Muscle layer of colon (tissue), 2 donors: ENCODE measurements at regions not wholly inside any gene's neighbourhood (a gene's known extent, or its start where the extent isn't known, plus 50 kb on each side); places are given as distances from the start of the nearest gene placed in this dataset.
"Not testable (repeated sequence)": the region's sequence is repeated elsewhere in the genome, so short reads cannot be mapped to it uniquely, and the experiment has no call there.

ENCODE experiments used
- H3K27ac ChIP-seq: one replicate; pipeline ENCODE4 v1.7.0; 2013; ENCODE audit warnings: low read depth, mild to moderate bottlenecking, low read length, moderate library complexity
- H3K27me3 ChIP-seq, 2 donors: one replicate each; pipeline ENCODE4 v1.7.0; 2013; ENCODE audit warnings: low read length in 2 of 2, mild to moderate bottlenecking in 2 of 2; ENCODE audit not compliant: insufficient read depth in 2 of 2, control insufficient read depth in 1 of 2
- H3K36me3 ChIP-seq: one replicate; pipeline ENCODE4 v1.7.0; 2013; ENCODE audit warnings: mild to moderate bottlenecking, low read length; ENCODE audit not compliant: insufficient read depth
- H3K4me1 ChIP-seq: one replicate; pipeline ENCODE4 v1.7.0; 2013; ENCODE audit warnings: mild to moderate bottlenecking, low read length; ENCODE audit not compliant: insufficient read depth
- H3K4me3 ChIP-seq, 2 donors: one replicate each; pipeline ENCODE4 v1.7.0; 2013; ENCODE audit warnings: low read length in 2 of 2, low read depth in 1 of 2, mild to moderate bottlenecking in 1 of 2, moderate library complexity in 1 of 2
- H3K9ac ChIP-seq: one replicate; pipeline ENCODE4 v1.7.0; 2013; ENCODE audit warnings: low read length
- H3K9me3 ChIP-seq: one replicate; pipeline ENCODE4 v1.7.0; 2013; ENCODE audit warnings: mild to moderate bottlenecking, low read length
- donor health status: abdominal sarcoma.
- donor health status: Adenocarcinoma of cecum.

GRCh38 chr2:87280596-87281355, 259.1 kb upstream of the PLGLB1 start:
- not testable (repeated sequence) for H3K27ac ChIP-seq, H3K9ac ChIP-seq, H3K27me3 ChIP-seq, H3K9me3 ChIP-seq, H3K36me3 ChIP-seq, H3K4me3 ChIP-seq, H3K4me1 ChIP-seq

DNA sequence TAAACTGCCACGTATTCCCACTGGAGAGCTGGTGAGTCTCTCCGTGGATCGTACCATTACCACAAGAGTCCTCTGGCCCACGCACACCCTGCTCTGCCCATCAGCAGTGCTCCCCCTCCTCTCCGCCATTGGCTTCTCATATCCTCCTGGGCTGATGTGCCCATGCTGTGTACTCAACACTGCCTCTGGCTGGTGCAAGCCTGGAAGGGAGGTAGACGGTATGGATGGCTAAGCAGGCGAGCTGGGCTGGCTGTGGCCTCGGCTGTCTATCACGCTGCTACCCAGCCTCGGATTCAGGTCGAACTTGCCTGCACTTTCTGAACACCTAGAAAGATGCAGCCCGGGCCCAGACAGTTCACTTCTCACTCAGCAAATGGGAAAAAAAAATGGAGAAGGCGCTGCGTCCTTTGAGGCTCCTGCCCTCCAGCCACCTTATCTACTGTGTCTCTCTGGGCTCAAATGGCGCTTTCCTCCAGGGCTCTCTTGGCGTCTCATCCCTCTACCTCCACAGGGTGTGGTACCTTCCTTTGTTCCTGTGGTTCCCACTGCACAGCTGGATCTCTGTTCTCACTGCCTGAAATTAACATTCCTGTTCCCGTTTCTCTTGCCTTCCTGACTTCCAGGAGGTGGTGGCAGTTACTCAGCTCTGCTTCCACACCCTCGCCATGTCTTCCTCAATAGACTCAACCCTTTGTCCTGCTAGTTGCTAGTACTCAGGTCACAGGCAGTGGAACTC, 262.3 kb upstream of the PLGLB1 start:
- not testable (repeated sequence) for H3K4me1 ChIP-seq, H3K27me3 ChIP-seq, H3K9ac ChIP-seq, H3K36me3 ChIP-seq, H3K27ac ChIP-seq, H3K9me3 ChIP-seq, H3K4me3 ChIP-seq

DNA sequence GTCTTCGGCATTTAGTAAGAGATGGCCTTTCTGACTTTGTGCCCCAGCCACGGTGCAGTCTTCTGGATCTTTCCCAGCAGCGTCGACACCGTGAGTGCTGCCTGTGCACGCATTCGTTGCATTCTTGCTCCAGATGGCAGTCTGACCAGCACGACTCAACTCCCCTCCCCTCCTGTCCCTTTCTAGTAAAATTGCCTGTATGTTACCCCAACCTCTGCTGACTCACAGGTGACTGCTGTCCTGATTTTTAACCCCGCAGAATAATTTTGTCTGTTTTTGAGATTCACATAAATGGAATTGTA, 262.8 kb upstream of the PLGLB1 start:
- H3K9ac ChIP-seq, H3K27ac ChIP-seq, H3K4me3 ChIP-seq, H3K9me3 ChIP-seq, H3K4me1 ChIP-seq, H3K36me3 ChIP-seq, H3K27me3 ChIP-seq: not testable (repeated sequence)

GRCh38 chr2:87285139-87285538, 263.5 kb upstream of the PLGLB1 start:
- not testable (repeated sequence) for H3K4me3 ChIP-seq, H3K4me1 ChIP-seq, H3K27ac ChIP-seq, H3K36me3 ChIP-seq, H3K9ac ChIP-seq, H3K27me3 ChIP-seq, H3K9me3 ChIP-seq

- not testable (repeated sequence) for H3K27me3 ChIP-seq, H3K9ac ChIP-seq, H3K4me3 ChIP-seq
Observed at GRCh38 chr2:87290566-87291307, 269.1 kb upstream of the PLGLB1 start.

DNA sequence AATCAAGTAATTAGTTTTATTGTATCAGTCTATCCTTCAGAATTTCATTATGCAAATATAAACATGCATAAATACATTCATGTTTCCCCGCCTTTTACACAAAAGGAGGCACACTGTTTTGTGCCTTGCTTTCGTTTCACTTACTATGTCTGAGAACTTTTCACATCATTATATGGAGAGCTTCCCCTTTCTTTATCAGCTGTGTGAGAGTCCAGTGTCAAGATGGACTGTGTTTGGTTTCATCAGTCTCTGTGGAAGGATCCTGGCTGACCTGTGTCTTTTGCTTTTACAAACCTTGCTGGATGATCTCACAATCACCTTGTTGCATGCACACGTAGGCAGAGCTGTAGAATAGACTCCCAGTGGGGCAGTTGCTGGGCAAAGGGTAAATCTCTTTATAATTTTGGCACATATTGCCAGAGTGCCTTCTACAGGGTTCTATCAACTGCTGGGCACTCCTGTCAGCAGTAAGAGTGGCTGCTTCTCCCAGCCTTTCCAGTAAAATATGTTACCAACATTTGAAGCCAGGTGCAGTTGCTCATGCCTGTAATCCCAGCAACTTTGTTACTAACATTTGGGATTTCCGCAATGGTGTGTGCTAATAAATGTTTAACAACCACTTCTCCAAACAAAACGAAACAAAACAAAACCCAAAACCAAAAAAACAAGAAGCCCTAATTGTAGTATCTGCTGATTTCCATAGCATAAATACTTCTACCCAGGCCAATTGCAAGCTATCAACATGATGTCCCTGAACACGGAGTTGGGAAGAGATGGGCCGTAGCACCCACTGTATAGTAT, 270.0 kb upstream of the PLGLB1 start:
- H3K4me3 ChIP-seq, H3K9ac ChIP-seq, H3K9me3 ChIP-seq, H3K36me3 ChIP-seq, H3K27ac ChIP-seq, H3K4me1 ChIP-seq, H3K27me3 ChIP-seq: not testable (repeated sequence)

More at GRCh38 chr2:87290566-87291307, 269.1 kb upstream of the PLGLB1 start:
- H3K9me3 ChIP-seq, H3K4me1 ChIP-seq, H3K36me3 ChIP-seq, H3K27ac ChIP-seq: not testable (repeated sequence)

DNA sequence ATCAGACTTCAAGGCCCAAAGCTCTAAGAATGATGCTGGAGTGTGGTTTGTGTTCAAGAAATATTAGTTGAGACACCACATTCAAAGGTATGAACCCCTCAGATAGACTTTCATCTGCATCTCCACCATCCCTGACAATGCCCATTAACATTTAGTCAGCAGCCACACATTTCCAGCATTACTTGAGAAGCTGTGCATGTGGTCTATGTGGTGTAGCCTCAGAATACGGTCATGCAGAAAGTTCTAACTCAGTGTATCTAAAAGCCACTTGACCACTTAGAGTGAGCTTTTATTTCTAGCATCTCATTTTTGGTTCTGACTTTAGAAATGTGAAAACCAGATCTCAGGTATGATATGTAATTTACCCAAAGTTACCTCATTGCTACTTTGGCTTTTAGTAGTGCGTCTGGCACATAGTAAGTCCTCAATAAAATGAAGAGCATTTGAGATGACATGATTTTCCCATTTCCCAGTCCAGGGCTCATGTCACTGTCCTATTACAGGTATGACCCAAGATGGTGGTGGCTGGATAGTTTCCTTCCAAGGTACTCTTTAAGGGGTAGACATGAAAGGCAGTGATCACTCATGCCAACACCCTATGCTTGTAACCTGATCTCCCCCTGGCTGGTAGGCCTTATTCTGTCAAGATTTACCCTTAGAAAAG, 272.4 kb upstream of the PLGLB1 start:
- H3K9ac ChIP-seq, H3K9me3 ChIP-seq, H3K36me3 ChIP-seq, H3K4me1 ChIP-seq, H3K27me3 ChIP-seq, H3K27ac ChIP-seq, H3K4me3 ChIP-seq: not testable (repeated sequence)

DNA sequence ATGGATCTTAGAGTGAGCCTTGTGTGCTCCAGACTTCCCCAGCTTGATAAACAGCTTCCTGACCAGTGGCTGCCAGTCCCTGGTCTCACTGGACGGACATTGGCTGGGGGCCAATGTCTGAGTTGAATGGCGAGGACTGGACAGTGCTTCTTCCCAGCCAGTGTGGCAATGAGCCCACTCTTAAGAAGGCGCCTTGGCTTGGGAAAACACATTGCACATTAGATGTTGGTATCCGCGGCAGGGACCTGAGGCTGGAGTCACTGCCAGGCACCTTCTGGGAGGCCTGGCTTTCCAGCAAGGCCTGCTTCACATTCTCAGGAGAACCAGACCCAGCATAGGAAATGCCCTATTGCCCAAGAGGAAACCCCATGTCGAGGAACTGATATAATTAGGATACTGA, 273.5 kb upstream of the PLGLB1 start:
- H3K27me3 ChIP-seq, H3K4me1 ChIP-seq, H3K36me3 ChIP-seq, H3K9me3 ChIP-seq, H3K4me3 ChIP-seq, H3K9ac ChIP-seq, H3K27ac ChIP-seq: not testable (repeated sequence)

DNA sequence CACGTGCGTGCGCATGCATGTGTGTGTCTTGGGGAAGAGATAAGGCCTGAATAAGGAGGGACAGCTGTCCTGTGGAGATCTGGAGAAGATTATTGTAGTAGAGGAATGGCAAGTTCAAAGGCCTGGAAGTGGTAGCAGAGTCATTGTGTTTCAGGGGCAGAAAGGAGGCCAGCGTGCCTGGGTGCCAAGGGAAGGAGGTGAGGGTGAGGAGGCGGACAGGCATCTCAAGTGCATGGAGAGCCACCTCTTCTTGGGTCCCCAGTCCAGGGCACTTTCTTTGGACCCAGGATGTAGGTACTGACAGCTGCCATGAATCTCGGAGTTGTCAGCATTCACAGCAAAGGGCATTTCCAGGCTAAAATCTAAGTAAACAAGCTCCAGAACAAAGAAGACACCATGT, 279.7 kb upstream of the PLGLB1 start:
- not testable (repeated sequence) for H3K9ac ChIP-seq, H3K27me3 ChIP-seq, H3K4me1 ChIP-seq, H3K27ac ChIP-seq, H3K4me3 ChIP-seq, H3K36me3 ChIP-seq, H3K9me3 ChIP-seq

DNA sequence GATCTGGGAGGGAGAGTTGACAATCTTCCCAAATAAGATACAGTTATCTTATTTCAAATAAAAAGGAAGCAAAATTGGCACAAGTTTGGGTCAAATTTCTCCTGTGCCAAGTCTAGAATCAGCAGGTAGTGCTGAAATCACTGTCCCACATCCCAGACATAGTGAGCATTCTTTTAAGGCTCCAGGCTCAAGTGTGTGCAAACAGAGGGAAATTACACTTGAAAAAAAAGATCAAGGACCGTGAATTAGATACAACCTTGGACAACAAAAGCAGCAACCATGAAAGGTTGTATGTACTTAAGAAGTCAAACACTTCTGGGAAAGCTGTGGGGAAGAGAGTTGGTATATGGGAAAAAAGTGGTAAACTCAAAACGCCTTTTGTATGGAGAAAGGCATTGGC, 280.2 kb upstream of the PLGLB1 start:
- H3K9me3 ChIP-seq, H3K4me3 ChIP-seq, H3K4me1 ChIP-seq, H3K27ac ChIP-seq, H3K27me3 ChIP-seq, H3K9ac ChIP-seq, H3K36me3 ChIP-seq: not testable (repeated sequence)

GRCh38 chr2:87308621-87309020, 287.0 kb upstream of the PLGLB1 start:
- not testable (repeated sequence) for H3K27ac ChIP-seq, H3K9ac ChIP-seq, H3K27me3 ChIP-seq, H3K4me3 ChIP-seq, H3K36me3 ChIP-seq, H3K9me3 ChIP-seq, H3K4me1 ChIP-seq
